PC-9 (cell line): ENCODE measurements at regions not wholly inside any gene's neighbourhood (a gene's known extent, or its start where the extent isn't known, plus 50 kb on each side); places are given as distances from the start of the nearest gene placed in this dataset.

Experiments
- CTCF ChIP-seq: fragments of 200-600 bp; sonication (generic); conservative IDR thresholded peaks from 2 replicates; pipeline ENCODE4 v1.6.1; 2017; ENCODE audit warnings: mixed run types, antibody characterized with exemption, mild to moderate bottlenecking, moderate library complexity
- EZH2 ChIP-seq: fragments of 200-600 bp; sonication (generic); IDR thresholded peaks from 2 replicates; pipeline ENCODE4 v1.8.0; 2017; ENCODE audit warnings: antibody characterized with exemption, low read depth

- TF ChIP-seq CTCF: no peak
- no peak for TF ChIP-seq EZH2
Observed at GRCh38 chr10:123413353-123413752, 252.8 kb upstream of the GPR26 start.
